Panc1 (cell line): ENCODE measurements at regions not wholly inside any gene's neighbourhood (a gene's known extent, or its start where the extent isn't known, plus 50 kb on each side); places are given as distances from the start of the nearest gene placed in this dataset.

Source experiments
- POLR2AphosphoS5 ChIP-seq: IDR thresholded peaks from 2 replicates; pipeline ENCODE4 v1.6.1; 2012; ENCODE audit warnings: mild to moderate bottlenecking, low read depth, low read length, moderate library complexity
- SIN3A ChIP-seq: IDR thresholded peaks from 2 replicates; pipeline ENCODE4 v1.6.1; 2012; ENCODE audit warnings: low read depth, mild to moderate bottlenecking, low read length, moderate library complexity, borderline replicate concordance; ENCODE audit not compliant: insufficient read depth
- TCF7L2 ChIP-seq: IDR thresholded peaks from 2 replicates; pipeline ENCODE4 v1.6.1; 2011; ENCODE audit warnings: mild to moderate bottlenecking, low read depth, low read length, inconsistent platforms
- TF ChIP-seq, protein P1 (sequence below): fragments of 450-650 bp; IDR thresholded peaks from 2 replicates; pipeline ENCODE4 v1.5.1; 2017; ENCODE audit warnings: mild to moderate bottlenecking
- TF ChIP-seq, protein P2 (sequence below), 2 experiments: IDR thresholded peaks; 2 replicates each; pipeline ENCODE4 v1.6.1; 2011 to 2012; ENCODE audit warnings: low read depth in 2 of 2, control low read depth in 1 of 2, low read length in 1 of 2, mild to moderate bottlenecking in 1 of 2, moderate library complexity in 1 of 2; ENCODE audit not compliant: insufficient read depth in 1 of 2

DNA sequence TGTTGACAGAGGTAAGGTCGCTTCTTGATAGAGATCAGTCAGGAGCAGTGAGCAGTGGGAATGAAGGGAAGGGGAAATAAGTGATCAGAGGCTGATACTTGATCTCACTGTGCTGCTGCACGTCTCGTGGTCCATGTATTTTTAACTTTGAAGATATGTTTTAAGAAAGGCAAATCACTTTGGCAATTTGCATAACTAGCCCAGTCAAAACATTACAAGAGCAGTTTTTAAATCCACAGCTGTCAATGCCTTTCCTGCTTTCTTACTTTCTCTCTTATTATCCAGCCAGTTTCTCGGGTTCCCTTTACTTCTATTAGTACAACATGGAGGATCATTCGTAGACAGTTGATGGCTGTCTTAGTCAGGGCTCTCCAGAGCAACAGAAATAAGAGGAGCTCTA is 472.8 kb downstream of the TMA16 start:
- TF ChIP-seq, protein P1, sequence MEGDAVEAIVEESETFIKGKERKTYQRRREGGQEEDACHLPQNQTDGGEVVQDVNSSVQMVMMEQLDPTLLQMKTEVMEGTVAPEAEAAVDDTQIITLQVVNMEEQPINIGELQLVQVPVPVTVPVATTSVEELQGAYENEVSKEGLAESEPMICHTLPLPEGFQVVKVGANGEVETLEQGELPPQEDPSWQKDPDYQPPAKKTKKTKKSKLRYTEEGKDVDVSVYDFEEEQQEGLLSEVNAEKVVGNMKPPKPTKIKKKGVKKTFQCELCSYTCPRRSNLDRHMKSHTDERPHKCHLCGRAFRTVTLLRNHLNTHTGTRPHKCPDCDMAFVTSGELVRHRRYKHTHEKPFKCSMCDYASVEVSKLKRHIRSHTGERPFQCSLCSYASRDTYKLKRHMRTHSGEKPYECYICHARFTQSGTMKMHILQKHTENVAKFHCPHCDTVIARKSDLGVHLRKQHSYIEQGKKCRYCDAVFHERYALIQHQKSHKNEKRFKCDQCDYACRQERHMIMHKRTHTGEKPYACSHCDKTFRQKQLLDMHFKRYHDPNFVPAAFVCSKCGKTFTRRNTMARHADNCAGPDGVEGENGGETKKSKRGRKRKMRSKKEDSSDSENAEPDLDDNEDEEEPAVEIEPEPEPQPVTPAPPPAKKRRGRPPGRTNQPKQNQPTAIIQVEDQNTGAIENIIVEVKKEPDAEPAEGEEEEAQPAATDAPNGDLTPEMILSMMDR = no peak
- TF ChIP-seq, protein P2, sequence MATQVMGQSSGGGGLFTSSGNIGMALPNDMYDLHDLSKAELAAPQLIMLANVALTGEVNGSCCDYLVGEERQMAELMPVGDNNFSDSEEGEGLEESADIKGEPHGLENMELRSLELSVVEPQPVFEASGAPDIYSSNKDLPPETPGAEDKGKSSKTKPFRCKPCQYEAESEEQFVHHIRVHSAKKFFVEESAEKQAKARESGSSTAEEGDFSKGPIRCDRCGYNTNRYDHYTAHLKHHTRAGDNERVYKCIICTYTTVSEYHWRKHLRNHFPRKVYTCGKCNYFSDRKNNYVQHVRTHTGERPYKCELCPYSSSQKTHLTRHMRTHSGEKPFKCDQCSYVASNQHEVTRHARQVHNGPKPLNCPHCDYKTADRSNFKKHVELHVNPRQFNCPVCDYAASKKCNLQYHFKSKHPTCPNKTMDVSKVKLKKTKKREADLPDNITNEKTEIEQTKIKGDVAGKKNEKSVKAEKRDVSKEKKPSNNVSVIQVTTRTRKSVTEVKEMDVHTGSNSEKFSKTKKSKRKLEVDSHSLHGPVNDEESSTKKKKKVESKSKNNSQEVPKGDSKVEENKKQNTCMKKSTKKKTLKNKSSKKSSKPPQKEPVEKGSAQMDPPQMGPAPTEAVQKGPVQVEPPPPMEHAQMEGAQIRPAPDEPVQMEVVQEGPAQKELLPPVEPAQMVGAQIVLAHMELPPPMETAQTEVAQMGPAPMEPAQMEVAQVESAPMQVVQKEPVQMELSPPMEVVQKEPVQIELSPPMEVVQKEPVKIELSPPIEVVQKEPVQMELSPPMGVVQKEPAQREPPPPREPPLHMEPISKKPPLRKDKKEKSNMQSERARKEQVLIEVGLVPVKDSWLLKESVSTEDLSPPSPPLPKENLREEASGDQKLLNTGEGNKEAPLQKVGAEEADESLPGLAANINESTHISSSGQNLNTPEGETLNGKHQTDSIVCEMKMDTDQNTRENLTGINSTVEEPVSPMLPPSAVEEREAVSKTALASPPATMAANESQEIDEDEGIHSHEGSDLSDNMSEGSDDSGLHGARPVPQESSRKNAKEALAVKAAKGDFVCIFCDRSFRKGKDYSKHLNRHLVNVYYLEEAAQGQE (IDR thresholded peaks at IDR 0.05; ENCODE audit: insufficient read depth in 1 of 2, low read depth in 2 of 2, low read length in 1 of 2) = no peak
- TF ChIP-seq POLR2AphosphoS5 (no peak), SIN3A (no peak), TCF7L2 (no peak)
